GM12878 (cell line): ENCODE measurements at regions not wholly inside any gene's neighbourhood (a gene's known extent, or its start where the extent isn't known, plus 50 kb on each side); places are given as distances from the start of the nearest gene placed in this dataset.

Experiments
- BMI1 ChIP-seq: fragments of 450-650 bp; IDR thresholded peaks from 2 replicates; pipeline ENCODE4 v1.6.1; 2016; ENCODE audit warnings: mild to moderate bottlenecking, moderate library complexity, borderline replicate concordance
- CEBPB ChIP-seq, 2 experiments: fragments of 150-350 bp in 1 of 2; IDR thresholded peaks; 2 replicates each; pipeline ENCODE4 v1.6.1; 2012 to 2014; ENCODE audit warnings: low read depth in 2 of 2, low read length in 2 of 2, borderline replicate concordance in 1 of 2, inconsistent platforms in 1 of 2
- CREM ChIP-seq: IDR thresholded peaks from 2 replicates; pipeline ENCODE4 v1.6.1; 2014; ENCODE audit warnings: antibody characterized with exemption, low read depth
- KDM1A ChIP-seq: fragments of 200-600 bp; sonication (generic); IDR thresholded peaks from 2 replicates; pipeline ENCODE4 v1.6.1; 2016; ENCODE audit warnings: borderline replicate concordance
- MXI1 ChIP-seq: fragments of 150-350 bp; IDR thresholded peaks from 2 replicates; pipeline ENCODE4 v1.6.1; 2011; ENCODE audit warnings: low read depth, mild to moderate bottlenecking, inconsistent platforms, low read length, improper control_type of control experiment
- POLR2A ChIP-seq: IDR thresholded peaks from 2 replicates; pipeline ENCODE4 v1.6.1; 2011; ENCODE audit warnings: low read depth, mild to moderate bottlenecking, low read length
- RBBP5 ChIP-seq: fragments of 200-600 bp; sonication (generic); conservative IDR thresholded peaks from 2 replicates; pipeline ENCODE4 v1.6.1; 2016
- RCOR1 ChIP-seq: conservative IDR thresholded peaks from 2 replicates; pipeline ENCODE4 v1.6.1; 2012; ENCODE audit warnings: low read depth, low read length, improper control_type of control experiment
- RELA ChIP-seq: fragments of 450-650 bp; IDR thresholded peaks from 2 replicates; pipeline ENCODE4 v1.8.0; 2014; ENCODE audit warnings: borderline replicate concordance; ENCODE audit not compliant: partially characterized antibody
- TF ChIP-seq, protein P1 (sequence below), 3 experiments: IDR thresholded peaks in 2 of 3; conservative IDR thresholded peaks in 1 of 3; 2 replicates each; pipeline ENCODE4 v1.5.1; 2011; ENCODE audit warnings: low read depth in 3 of 3, low read length in 3 of 3, mild to moderate bottlenecking in 3 of 3, control low read depth in 2 of 3, moderate library complexity in 2 of 3, inconsistent platforms in 1 of 3, mixed read lengths in 1 of 3; ENCODE audit not compliant: control insufficient read depth in 2 of 3, insufficient read depth in 1 of 3; ENCODE audit errors: extremely low read depth in 1 of 3

DNA sequence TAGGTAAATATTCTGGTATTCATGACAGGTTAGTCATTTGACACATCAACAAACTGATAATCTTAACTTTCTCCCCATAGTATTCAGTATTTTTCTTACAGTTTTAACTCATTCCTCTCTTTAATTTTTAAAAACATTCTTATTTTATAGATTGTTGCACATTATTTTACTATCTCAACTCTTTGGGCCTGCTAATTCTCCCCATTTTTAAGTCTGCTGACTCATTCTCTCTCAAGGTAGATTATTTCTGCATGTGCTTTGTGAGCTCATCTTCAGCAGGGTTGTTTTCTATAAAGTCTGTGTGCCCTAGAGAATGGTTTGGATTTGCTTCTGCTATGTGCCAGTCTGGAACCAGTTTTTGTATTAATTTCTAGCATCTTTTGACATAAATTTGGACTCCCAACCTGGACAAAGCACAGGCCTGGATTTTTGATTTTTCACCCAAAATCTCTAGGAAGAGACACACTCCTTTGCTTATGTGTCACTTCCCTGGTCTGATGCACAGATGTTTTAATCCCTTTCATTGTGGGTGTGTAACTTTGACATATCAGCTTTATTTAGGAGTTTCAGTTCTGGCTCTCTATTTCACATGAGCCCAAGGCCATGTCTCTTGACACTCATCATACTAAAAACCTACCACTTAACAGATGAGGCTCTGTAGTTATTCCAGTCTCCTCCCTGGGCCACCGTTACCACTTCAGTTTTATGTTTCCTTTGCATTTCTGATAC lies 194.3 kb upstream of the PGRMC2 start:
- TF ChIP-seq MXI1 (no peak), BMI1 (no peak), CEBPB (IDR thresholded peaks at IDR 0.05; ENCODE audit: borderline replicate concordance in 1 of 2, low read depth in 2 of 2, low read length in 2 of 2) (no peak), RCOR1 (no peak), RBBP5 (no peak), RELA (no peak), POLR2A (no peak), CREM (no peak), KDM1A (no peak)
- TF ChIP-seq, protein P1, sequence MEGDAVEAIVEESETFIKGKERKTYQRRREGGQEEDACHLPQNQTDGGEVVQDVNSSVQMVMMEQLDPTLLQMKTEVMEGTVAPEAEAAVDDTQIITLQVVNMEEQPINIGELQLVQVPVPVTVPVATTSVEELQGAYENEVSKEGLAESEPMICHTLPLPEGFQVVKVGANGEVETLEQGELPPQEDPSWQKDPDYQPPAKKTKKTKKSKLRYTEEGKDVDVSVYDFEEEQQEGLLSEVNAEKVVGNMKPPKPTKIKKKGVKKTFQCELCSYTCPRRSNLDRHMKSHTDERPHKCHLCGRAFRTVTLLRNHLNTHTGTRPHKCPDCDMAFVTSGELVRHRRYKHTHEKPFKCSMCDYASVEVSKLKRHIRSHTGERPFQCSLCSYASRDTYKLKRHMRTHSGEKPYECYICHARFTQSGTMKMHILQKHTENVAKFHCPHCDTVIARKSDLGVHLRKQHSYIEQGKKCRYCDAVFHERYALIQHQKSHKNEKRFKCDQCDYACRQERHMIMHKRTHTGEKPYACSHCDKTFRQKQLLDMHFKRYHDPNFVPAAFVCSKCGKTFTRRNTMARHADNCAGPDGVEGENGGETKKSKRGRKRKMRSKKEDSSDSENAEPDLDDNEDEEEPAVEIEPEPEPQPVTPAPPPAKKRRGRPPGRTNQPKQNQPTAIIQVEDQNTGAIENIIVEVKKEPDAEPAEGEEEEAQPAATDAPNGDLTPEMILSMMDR (IDR thresholded peaks at IDR 0.05 in 2 of 3, conservative IDR thresholded peaks at IDR 0.05 in 1 of 3; ENCODE audit: control insufficient read depth in 2 of 3, extremely low read depth in 1 of 3, insufficient read depth in 1 of 3, low read depth in 3 of 3, low read length in 3 of 3): no peak
